SK-N-SH (cell line): ENCODE measurements at regions not wholly inside any gene's neighbourhood (a gene's known extent, or its start where the extent isn't known, plus 50 kb on each side); places are given as distances from the start of the nearest gene placed in this dataset.

Experiments used
- EP300 ChIP-seq, 2 experiments: IDR thresholded peaks; 2 replicates each; pipeline versions ENCODE4 v1.4.0 to v1.6.1; 2012; ENCODE audit warnings: borderline replicate concordance in 1 of 2, low read depth in 1 of 2, low read length in 1 of 2
- FOSL2 ChIP-seq: IDR thresholded peaks from 2 replicates; pipeline ENCODE4 v1.4.0; 2012; ENCODE audit warnings: low read depth, mild to moderate bottlenecking, moderate library complexity, borderline replicate concordance
- FOXJ3 ChIP-seq: sonication (generic); formaldehyde crosslinking; IDR thresholded peaks from 2 replicates; pipeline ENCODE4 v1.5.1; 2020; ENCODE audit warnings: mild to moderate bottlenecking, missing genetic modification reagents
- JUND ChIP-seq: IDR thresholded peaks from 2 replicates; pipeline ENCODE4 v1.4.0; 2012
- NRF1 ChIP-seq: IDR thresholded peaks from 2 replicates; pipeline ENCODE4 v1.6.1; 2012; ENCODE audit warnings: low read depth, mild to moderate bottlenecking, low read length
- POLR2AphosphoS5 ChIP-seq: IDR thresholded peaks from 2 replicates; pipeline ENCODE4 v1.6.1; 2012; ENCODE audit warnings: low read depth, low read length
- RAD21 ChIP-seq: IDR thresholded peaks from 2 replicates; pipeline ENCODE4 v1.6.1; 2012; ENCODE audit warnings: mild to moderate bottlenecking, low read length
- RCOR1 ChIP-seq: fragments of 150-350 bp; IDR thresholded peaks from 2 replicates; pipeline ENCODE4 v1.6.1; 2017; ENCODE audit warnings: antibody characterized with exemption, low read length
- SMC3 ChIP-seq: IDR thresholded peaks from 2 replicates; pipeline ENCODE4 v1.6.1; 2012; ENCODE audit warnings: low read depth, low read length, improper control_type of control experiment
- TAF1 ChIP-seq: IDR thresholded peaks from 2 replicates; pipeline ENCODE4 v1.6.1; 2012; ENCODE audit warnings: low read depth, mild to moderate bottlenecking, low read length, moderate library complexity, borderline replicate concordance
- TF ChIP-seq, protein P1 (sequence below): fragments of 150-350 bp; IDR thresholded peaks from 2 replicates; pipeline ENCODE4 v1.6.1; 2017; ENCODE audit warnings: antibody characterized with exemption, low read length, low read depth, borderline replicate concordance
- TF ChIP-seq, protein P2 (sequence below): fragments of 200-600 bp; sonication (generic); IDR thresholded peaks from 2 replicates; pipeline ENCODE4 v1.6.1; 2017; ENCODE audit warnings: antibody characterized with exemption, mild to moderate bottlenecking, moderate library complexity
- TF ChIP-seq, protein P3 (sequence below): IDR thresholded peaks from 2 replicates; pipeline ENCODE4 v1.6.1; 2012; ENCODE audit warnings: mild to moderate bottlenecking, low read depth, low read length, moderate library complexity
- TF ChIP-seq, protein P4 (sequence below): IDR thresholded peaks from 2 replicates; pipeline ENCODE4; 2012

DNA sequence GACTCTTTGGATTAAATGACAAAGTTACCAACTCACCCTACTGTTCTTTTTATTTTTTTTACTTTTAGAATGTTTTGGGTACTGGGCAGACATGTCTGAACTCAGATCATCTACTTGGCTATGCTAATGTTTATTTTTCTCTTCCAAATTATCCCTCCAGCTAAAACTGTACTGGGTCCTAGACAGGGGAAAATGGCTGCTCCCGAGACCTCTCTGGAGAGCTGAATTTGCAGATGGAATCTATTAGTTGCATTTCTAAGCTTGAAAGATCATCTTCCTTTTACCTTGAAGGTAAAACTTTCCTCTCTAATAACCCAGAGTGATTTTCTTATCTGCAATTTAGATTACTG is 197.5 kb upstream of the SEMA6A start:
- TF ChIP-seq SMC3 (no peak), POLR2AphosphoS5 (no peak), JUND (no peak), EP300 (IDR thresholded peaks at IDR 0.05; ENCODE audit: borderline replicate concordance in 1 of 2, low read depth in 1 of 2, low read length in 1 of 2) (no peak), FOXJ3 (CRISPR knock-in tag) (no peak), NRF1 (no peak), RCOR1 (no peak), RAD21 (no peak), FOSL2 (no peak), TAF1 (no peak)
- TF ChIP-seq, protein P1, sequence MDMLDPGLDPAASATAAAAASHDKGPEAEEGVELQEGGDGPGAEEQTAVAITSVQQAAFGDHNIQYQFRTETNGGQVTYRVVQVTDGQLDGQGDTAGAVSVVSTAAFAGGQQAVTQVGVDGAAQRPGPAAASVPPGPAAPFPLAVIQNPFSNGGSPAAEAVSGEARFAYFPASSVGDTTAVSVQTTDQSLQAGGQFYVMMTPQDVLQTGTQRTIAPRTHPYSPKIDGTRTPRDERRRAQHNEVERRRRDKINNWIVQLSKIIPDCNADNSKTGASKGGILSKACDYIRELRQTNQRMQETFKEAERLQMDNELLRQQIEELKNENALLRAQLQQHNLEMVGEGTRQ, result no peak
- TF ChIP-seq, protein P2, sequence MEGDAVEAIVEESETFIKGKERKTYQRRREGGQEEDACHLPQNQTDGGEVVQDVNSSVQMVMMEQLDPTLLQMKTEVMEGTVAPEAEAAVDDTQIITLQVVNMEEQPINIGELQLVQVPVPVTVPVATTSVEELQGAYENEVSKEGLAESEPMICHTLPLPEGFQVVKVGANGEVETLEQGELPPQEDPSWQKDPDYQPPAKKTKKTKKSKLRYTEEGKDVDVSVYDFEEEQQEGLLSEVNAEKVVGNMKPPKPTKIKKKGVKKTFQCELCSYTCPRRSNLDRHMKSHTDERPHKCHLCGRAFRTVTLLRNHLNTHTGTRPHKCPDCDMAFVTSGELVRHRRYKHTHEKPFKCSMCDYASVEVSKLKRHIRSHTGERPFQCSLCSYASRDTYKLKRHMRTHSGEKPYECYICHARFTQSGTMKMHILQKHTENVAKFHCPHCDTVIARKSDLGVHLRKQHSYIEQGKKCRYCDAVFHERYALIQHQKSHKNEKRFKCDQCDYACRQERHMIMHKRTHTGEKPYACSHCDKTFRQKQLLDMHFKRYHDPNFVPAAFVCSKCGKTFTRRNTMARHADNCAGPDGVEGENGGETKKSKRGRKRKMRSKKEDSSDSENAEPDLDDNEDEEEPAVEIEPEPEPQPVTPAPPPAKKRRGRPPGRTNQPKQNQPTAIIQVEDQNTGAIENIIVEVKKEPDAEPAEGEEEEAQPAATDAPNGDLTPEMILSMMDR, result no peak
- TF ChIP-seq, protein P3, sequence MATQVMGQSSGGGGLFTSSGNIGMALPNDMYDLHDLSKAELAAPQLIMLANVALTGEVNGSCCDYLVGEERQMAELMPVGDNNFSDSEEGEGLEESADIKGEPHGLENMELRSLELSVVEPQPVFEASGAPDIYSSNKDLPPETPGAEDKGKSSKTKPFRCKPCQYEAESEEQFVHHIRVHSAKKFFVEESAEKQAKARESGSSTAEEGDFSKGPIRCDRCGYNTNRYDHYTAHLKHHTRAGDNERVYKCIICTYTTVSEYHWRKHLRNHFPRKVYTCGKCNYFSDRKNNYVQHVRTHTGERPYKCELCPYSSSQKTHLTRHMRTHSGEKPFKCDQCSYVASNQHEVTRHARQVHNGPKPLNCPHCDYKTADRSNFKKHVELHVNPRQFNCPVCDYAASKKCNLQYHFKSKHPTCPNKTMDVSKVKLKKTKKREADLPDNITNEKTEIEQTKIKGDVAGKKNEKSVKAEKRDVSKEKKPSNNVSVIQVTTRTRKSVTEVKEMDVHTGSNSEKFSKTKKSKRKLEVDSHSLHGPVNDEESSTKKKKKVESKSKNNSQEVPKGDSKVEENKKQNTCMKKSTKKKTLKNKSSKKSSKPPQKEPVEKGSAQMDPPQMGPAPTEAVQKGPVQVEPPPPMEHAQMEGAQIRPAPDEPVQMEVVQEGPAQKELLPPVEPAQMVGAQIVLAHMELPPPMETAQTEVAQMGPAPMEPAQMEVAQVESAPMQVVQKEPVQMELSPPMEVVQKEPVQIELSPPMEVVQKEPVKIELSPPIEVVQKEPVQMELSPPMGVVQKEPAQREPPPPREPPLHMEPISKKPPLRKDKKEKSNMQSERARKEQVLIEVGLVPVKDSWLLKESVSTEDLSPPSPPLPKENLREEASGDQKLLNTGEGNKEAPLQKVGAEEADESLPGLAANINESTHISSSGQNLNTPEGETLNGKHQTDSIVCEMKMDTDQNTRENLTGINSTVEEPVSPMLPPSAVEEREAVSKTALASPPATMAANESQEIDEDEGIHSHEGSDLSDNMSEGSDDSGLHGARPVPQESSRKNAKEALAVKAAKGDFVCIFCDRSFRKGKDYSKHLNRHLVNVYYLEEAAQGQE, result no peak
- TF ChIP-seq, protein P4, sequence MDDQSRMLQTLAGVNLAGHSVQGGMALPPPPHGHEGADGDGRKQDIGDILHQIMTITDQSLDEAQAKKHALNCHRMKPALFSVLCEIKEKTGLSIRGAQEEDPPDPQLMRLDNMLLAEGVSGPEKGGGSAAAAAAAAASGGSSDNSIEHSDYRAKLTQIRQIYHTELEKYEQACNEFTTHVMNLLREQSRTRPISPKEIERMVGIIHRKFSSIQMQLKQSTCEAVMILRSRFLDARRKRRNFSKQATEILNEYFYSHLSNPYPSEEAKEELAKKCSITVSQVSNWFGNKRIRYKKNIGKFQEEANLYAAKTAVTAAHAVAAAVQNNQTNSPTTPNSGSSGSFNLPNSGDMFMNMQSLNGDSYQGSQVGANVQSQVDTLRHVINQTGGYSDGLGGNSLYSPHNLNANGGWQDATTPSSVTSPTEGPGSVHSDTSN, result no peak
